Kidney (tissue), 13 donors: ENCODE measurements at regions not wholly inside any gene's neighbourhood (a gene's known extent, or its start where the extent isn't known, plus 50 kb on each side); places are given as distances from the start of the nearest gene placed in this dataset.

Experiments used
- DNase-seq, 5 donors: peaks; one replicate each; pipeline ENCODE4 v3.0.0-alpha.2; 2013 to 2020
- FAIRE-seq: peaks from 2 replicates; lab custom pipeline; 2012; peaks lifted over from hg19 to GRCh38; lab: Jason Lieb, UNC
- H3K27ac ChIP-seq, 2 donors: one replicate each; pipeline ENCODE4 v1.7.0; 2013; ENCODE audit warnings: low read depth in 2 of 2, low read length in 2 of 2, inconsistent platforms in 1 of 2
- H3K27me3 ChIP-seq: one replicate; pipeline ENCODE4 v1.7.1; 2013; ENCODE audit warnings: low read length, inconsistent platforms; ENCODE audit not compliant: control insufficient read depth, insufficient read depth
- H3K36me3 ChIP-seq, 3 donors: one replicate each; pipeline versions ENCODE4 v1.7.0 to v1.7.1; 2013; ENCODE audit warnings: low read length in 3 of 3, control low read depth in 1 of 3, inconsistent platforms in 1 of 3; ENCODE audit not compliant: insufficient read depth in 3 of 3, control insufficient read depth in 2 of 3
- H3K4me1 ChIP-seq, 3 donors: one replicate each; pipeline versions ENCODE4 v1.7.0 to v1.7.1; 2013; ENCODE audit warnings: low read length in 3 of 3, inconsistent platforms in 1 of 3, low read depth in 1 of 3; ENCODE audit not compliant: control insufficient read depth in 2 of 3, insufficient read depth in 2 of 3
- H3K4me3 ChIP-seq, 3 donors: one replicate each; pipeline versions ENCODE4 v1.7.0 to v1.8.1; 2013; ENCODE audit warnings: low read length in 3 of 3, control low read depth in 1 of 3, inconsistent platforms in 1 of 3
- H3K9ac ChIP-seq, 3 donors: one replicate each; pipeline versions ENCODE4 v1.7.0 to v1.7.1; 2013; ENCODE audit warnings: low read length in 3 of 3, control low read depth in 1 of 3, inconsistent platforms in 1 of 3
- H3K9me3 ChIP-seq, 3 donors: one replicate each; pipeline versions ENCODE4 v1.7.0 to v1.7.1; 2013; ENCODE audit warnings: low read length in 3 of 3, control low read depth in 1 of 3, inconsistent platforms in 1 of 3; ENCODE audit not compliant: control insufficient read depth in 2 of 3, insufficient read depth in 1 of 3
- CTCF ChIP-seq: IDR thresholded peaks from 3 replicates; pipeline ENCODE4 v1.5.1; 2012; ENCODE audit warnings: mild to moderate bottlenecking, moderate library complexity, borderline replicate concordance; ENCODE audit not compliant: insufficient read depth; ENCODE audit errors: extremely low read depth
- intact Hi-C: fragments of 100-400 bp; cut with DNase I; formaldehyde crosslinking; loops from one replicate; pipeline ENCODE4 v1.11.1; 2022
- donor health status: control.
- donor health status: control.
- donor health status: control.
- donor health status: control.
- donor health status: control.
- donor health status: DM: yes; HTN: yes; CAD: no.
- donor health status: Normal renal cell carcinoma (clear cell type).

DNA sequence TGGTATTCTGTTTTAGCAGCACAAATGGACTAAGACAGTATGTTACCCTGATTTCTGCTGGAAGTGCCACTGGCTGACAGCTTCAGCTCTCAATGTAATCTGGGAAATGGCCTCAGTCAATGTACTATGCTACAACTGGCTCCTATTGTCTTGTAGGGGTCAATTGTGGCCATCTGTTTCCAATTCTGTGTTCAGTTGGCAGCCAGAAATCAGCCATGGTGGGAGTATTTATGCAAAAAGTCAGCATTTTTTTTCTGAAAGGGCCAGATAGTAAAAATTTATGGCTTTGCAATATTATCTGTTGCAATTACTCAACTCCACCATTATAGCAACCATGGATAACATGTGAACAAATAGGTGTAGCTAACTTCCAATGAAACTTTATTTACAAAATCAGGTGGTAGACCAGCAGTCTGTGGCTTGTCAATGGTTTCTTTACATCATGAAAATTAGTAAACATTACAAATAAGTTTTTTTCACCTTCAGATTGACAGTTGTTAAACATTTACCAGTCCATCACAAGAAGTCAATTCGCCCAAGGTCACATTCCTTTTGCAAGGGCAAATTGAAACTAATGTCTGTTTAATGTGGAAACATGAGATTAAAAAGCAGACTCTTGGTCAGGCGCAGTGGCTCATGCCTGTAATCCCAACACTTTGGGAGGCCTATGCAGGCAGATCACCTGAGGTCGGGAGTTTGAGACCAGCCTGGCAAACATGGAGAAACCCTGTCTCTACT is 58.3 kb upstream of the TSHZ2 start:
- no peaks in the 10 kb centered on the region for H3K4me1 ChIP-seq
- no peaks in the 10 kb centered on the region for H3K36me3 ChIP-seq
- DNase-seq: no peak
- H3K9ac ChIP-seq: no peak overlapping the region
- no peak for FAIRE-seq
- H3K4me3 ChIP-seq: no peak overlapping the region
- no peak for TF ChIP-seq CTCF
- H3K9me3 ChIP-seq: peaks cover 2 to 11% (median 10%) of the 10 kb centered on the region in 3 donors
- no peaks in the 10 kb centered on the region for H3K27me3 ChIP-seq
- H3K27ac ChIP-seq: no peak overlapping the region
- intact Hi-C loops: no loop called here

DNA sequence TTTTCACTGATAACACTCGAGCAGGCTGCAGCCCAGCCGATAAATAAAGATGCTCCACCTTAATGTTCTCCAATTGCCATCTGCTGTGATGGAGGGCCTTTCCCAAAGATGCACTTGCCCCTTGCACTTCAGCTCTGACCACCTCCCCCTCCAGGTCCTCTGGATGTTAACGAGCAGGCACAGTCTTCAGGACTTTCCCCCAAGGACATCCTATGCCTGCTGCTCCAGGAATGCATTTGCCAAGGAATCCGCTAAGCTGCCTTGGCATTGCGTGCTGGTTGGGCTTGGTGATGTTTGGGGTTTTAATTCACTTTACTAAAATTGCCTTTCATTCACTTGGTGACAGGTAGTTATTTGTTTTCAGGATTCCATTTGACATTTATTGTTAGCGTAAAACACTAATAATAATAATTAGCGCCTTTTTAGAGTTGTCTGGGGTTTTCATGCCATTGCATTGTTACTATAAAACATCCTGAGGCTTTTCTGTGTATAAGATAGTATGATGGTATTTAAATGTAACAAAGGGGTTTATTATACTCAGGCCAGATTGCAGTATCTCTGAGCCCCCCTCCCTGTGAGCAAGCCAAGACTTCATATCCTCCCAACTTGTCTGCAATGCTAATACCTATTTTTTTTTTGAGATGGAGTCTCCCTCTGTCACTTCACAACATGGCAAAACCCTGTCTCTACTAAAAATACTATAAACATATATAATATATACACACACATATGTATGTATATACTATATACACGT is 66.7 kb upstream of the TSHZ2 start:
- no peak for FAIRE-seq
- Histone ChIP-seq H3K27ac (no peak overlapping the region), H3K4me3 (no peak overlapping the region), H3K4me1 (no peaks in the 10 kb centered on the region), H3K9ac (no peak overlapping the region), H3K27me3 (no peaks in the 10 kb centered on the region), H3K36me3 (no peaks in the 10 kb centered on the region), H3K9me3 (no peaks in the 10 kb centered on the region)
- DNase-seq: no peak
- intact Hi-C loops: no loop called here
- TF ChIP-seq CTCF: no peak

- no peak for DNase-seq
- Histone ChIP-seq H3K9me3 (no peaks in the 10 kb centered on the region), H3K4me3 (no peak overlapping the region), H3K4me1 (no peaks in the 10 kb centered on the region), H3K27ac (no peak overlapping the region), H3K36me3 (no peaks in the 10 kb centered on the region), H3K9ac (no peak overlapping the region), H3K27me3 (no peaks in the 10 kb centered on the region)
- no peak for TF ChIP-seq CTCF
- FAIRE-seq: no peak
- intact Hi-C loops: no loop called here
Measured at GRCh38 chr20:52904837-52905236, 67.3 kb upstream of the TSHZ2 start.
